GM12864 (cell line): ENCODE measurements at regions not wholly inside any gene's neighbourhood (a gene's known extent, or its start where the extent isn't known, plus 50 kb on each side); places are given as distances from the start of the nearest gene placed in this dataset.

Source experiments
- DNase-seq: peaks from one replicate; pipeline ENCODE4 v3.0.0-alpha.2; 2011; ENCODE audit warnings: low read depth
- H3K4me3 ChIP-seq: 2 replicates; pipeline ENCODE4 v1.5.1; 2011; ENCODE audit warnings: mild to moderate bottlenecking, low read depth, low read length, control low read depth
- TF ChIP-seq, protein P1 (sequence below): IDR thresholded peaks from 2 replicates; pipeline ENCODE4 v1.5.1; 2011; ENCODE audit warnings: low read depth, mild to moderate bottlenecking, moderate library complexity, low read length, control low read depth, inconsistent platforms; ENCODE audit errors: missing control alignments

DNA sequence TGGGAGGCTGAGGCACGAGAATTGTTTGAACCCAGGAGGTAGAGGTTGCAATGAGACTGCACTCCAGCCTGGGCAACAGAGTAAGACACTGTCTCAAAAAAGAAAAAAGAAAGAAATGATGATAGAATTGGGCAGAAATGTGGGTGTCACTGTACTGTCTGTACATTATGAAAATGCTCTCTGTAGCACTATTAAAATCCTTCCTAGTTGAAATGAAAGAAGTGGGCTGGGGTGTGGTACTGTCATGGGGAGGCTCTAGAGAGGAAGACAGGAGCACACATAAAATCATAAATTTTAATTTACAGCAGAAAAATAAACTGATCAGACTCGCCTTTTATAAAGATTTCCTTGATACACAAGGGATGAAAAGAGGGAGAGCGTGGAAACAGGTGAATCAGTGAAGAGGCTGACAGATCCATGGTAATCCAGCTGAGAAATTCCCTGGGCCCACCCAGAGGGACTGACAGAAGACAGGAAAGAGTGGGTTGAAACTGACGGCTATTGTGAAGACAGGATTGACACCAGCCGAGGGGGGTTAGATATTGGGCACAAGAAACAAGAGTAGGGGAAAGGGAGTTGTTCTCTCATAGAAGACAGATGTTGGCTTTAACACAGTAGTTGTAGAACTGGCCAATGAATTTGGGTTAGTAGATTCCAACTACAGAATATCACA lies 96.4 kb upstream of the ATL2 start:
- no peak for DNase-seq
- TF ChIP-seq, protein P1, sequence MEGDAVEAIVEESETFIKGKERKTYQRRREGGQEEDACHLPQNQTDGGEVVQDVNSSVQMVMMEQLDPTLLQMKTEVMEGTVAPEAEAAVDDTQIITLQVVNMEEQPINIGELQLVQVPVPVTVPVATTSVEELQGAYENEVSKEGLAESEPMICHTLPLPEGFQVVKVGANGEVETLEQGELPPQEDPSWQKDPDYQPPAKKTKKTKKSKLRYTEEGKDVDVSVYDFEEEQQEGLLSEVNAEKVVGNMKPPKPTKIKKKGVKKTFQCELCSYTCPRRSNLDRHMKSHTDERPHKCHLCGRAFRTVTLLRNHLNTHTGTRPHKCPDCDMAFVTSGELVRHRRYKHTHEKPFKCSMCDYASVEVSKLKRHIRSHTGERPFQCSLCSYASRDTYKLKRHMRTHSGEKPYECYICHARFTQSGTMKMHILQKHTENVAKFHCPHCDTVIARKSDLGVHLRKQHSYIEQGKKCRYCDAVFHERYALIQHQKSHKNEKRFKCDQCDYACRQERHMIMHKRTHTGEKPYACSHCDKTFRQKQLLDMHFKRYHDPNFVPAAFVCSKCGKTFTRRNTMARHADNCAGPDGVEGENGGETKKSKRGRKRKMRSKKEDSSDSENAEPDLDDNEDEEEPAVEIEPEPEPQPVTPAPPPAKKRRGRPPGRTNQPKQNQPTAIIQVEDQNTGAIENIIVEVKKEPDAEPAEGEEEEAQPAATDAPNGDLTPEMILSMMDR = no peak
- H3K4me3 ChIP-seq = no peak overlapping the region

DNA sequence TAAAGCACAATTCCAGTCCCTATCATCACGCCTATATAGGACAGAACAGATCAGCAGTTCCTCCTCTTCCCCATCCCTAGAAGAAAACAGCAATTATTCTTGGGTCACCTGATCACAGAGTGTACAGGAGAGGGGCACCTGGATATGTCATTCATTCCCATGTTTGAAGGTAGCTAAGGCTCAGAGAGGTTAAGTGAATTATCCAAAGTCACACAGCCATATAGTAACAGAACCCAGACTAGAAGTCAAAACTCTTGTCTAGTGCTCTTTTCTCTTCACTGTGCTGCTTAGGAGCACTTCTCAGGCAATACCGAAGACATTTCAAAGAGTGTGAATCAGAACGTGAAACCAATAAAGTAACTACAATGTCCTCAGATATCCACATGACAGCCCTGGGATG lies 93.0 kb upstream of the ATL2 start:
- TF ChIP-seq, protein P1 = no peak
- DNase-seq = no peak

DNA sequence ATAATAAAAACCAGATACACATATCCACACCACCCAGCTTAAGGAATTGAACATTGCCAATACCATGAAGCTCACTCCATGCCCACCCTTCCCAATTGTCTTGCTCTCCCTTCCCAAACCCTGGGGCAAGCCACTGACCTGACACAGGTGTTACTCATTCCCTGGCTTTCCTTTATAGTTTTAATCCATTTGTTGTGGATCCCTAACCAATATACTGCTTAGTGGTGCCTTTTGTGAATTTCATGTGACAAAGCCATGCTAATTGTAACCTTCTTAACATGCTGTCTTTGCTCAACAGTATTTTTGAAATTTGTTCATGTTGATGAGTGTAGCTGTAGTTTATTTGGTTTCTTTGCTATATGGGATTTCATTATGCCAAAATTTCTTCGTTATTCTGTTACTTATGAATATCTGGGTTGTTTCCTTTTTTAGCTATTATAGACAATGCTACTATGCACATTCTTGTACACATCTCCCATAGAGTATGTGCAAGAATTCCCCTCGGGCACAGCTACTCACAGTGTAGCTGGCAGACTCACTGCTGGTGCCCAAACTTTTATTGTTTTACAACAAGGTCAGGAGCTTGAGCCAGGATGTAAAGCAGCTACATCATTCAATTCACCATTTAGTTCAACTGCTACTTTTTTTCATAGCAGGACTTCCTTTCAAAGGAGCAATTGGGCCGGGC lies 90.8 kb upstream of the ATL2 start:
- no peak overlapping the region for H3K4me3 ChIP-seq
- DNase-seq = no peak
- TF ChIP-seq, protein P1 = no peak

More for the DNA sequence above, 93.0 kb upstream of the ATL2 start:
- H3K4me3 ChIP-seq = no peak overlapping the region

DNA sequence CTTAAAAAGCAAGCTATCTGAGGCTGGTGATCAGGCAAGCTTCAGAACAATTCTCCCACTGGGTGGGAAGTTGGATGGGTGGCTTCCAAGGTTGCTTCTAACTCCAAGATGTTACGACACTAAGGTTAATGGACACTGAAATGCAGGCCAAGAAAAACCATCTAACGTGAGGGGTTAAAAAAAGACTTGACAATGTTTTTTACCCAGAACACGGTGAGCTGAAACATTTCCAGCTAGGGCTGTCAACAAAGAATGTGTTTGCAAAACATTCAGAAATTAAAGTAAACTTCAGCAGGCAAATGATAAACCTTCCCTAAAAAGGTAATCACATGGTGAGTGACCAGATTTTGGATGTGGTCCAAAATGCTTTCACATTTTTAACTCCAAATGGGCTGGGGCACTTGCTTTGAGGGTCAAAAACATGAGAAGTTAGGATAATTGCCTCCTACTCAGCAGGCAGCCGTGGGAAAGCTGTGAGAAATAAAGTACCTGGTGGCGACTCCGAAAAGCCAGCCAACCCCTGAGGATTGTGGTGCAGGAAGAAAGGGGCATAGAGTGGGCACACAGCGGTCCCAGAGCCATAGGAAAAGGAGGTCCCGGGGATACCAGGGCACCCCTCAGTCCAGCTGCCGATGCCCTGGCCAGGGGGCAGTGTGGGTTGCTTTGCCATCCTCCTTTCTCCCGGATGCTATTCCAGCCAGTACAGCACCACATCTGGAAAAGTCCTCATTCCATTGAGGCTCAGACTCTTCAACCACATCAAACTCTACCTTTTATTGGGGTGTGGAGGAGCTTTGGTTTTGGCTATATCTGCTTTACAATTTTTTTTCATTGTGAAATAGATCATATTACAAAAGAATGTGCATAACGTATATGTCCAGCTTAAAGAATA lies 90.0 kb upstream of the ATL2 start:
- no peak overlapping the region for H3K4me3 ChIP-seq
- no peak for DNase-seq
- TF ChIP-seq, protein P1 = no peak

DNA sequence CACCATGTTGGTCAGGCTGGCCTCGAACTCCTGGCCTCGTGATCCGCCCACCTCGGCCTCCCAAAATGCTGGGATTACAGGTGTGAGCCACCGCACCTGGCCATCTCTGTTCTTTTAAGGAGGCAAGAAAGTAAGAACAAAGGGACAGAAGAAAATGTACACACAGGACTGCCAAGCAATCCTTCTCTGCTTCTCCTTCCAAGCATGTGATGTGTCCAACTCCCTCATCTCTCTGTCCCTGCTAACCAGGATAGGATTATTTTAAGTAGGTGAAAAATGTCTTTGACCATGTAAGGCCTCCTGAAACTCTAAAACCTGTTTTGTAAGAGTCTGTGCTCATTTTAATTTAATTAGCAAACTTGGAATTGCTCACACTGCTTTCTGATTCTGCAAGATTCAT lies 89.3 kb upstream of the ATL2 start:
- no peak overlapping the region for H3K4me3 ChIP-seq
- DNase-seq = no peak
- TF ChIP-seq, protein P1 = no peak

DNA sequence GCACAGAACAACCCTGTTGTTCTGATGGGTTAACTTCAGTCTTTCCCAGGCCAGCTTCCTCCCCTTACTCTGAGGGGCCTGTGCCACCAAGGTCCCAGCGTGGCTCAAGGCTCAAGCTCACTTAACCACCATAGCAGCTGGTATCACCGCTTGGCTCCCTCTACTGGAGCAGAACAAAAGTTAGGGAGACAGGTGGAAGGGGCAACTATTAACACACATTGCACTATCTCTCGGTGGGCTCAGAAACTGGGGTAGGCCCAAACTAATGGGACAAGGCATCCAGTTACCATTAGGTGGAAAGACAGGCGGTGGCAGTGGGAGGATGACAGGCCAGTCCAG lies 88.7 kb upstream of the ATL2 start:
- H3K4me3 ChIP-seq = no peak overlapping the region
- TF ChIP-seq, protein P1 = peak; percentile 71
- DNase-seq = peak; percentile 19
